HL-60/S4 treated with phorbol 12-myristate 13-acetate at 8.2 ng/mL for 4 days and 3 days (cell line): ENCODE measurements at regions not wholly inside any gene's neighbourhood (a gene's known extent, or its start where the extent isn't known, plus 50 kb on each side); places are given as distances from the start of the nearest gene placed in this dataset.

Source experiments
- in situ Hi-C: fragments of 300-500 bp; cut with MboI; formaldehyde crosslinking; loops from 2 replicates; pipeline ENCODE4 v1.15.0; 2022; ENCODE audit warnings: low sequenced_read_pairs

GRCh38 chr2:78553866-78554647 lies 471.4 kb upstream of the REG3G start:
- in situ Hi-C loops: no loop called here

DNA sequence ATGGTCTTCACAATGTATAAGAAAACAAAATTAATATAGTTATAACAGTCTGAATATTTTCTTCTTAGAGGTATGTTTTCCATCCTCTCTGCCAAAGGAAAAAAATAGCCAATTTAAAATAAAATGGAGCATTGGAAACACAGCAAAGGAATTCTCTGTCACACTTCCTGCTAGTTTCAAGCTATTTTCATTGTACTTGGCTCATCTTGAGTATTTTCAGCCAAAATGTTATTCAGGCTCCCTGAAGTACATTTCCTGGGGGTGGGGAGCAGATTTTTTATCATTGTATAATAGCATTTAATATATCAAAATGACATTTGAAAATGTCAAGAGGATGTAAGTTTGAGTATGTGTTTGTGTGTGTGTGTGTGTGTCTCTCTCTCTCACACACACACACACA lies 463.6 kb upstream of the REG3G start:
- in situ Hi-C loops: no loop called here

- in situ Hi-C loops: no loop called here
Observed at GRCh38 chr2:78564666-78565065, 460.8 kb upstream of the REG3G start.

- in situ Hi-C loops: no loop called here
Observed at GRCh38 chr2:78568782-78569373, 456.6 kb upstream of the REG3G start.

DNA sequence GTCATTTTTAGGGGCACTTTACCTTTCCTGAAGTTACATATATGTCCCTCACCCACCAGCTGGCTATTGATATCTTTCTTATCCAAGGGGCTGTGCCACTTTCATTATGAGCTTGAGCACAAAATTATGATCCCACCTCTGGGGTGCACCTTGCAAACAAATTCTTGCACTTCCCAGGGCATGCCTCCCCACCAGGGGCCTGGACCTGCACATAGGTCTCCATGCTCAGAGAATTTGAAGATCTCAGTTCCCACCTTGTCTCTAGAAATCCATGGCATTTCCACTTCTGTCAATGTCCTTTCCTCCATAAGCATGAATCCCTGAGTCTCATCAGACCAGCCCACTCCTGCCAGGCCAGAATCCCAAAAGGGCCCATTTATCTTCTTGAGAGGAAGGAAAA lies 449.1 kb upstream of the REG3G start:
- in situ Hi-C loops: no loop called here

DNA sequence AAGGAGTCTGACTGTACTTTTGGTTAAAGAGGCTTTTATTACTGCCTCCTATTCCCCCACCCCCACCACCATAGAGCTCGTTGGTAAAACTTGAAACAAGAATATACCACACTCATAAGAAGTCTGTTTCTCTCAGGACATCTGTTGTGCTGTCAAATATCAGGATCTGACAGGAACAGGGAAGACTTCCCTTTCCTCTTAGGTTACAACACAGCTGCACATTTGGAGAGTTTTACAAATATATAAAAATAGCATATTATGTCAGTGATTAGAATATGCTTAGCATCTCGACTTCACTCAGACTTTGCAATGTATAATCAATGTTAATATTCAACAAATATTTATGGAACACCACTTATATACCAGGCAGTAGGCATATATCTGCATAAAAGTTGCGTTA lies 439.6 kb upstream of the REG3G start:
- in situ Hi-C loops: no loop called here

DNA sequence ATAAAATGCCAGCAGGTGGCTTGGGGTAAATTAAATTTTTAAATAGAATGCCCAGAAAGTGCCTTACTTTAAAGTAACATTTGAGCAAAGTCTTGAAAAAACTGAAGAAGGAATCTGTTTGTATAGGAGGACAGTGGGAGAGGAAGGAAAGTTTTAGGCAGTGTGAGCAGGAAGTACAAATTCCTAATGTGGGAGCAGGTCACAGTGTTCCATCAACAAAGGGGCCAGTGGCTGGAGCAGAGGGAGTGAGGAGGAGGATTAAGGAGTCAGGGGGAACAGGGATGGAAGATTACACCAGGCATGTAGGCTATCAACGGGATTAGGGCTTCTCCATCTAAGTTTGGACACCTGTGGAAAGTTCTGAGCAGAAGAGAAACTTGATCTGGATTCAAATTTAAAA lies 439.2 kb upstream of the REG3G start:
- in situ Hi-C loops: no loop called here

DNA sequence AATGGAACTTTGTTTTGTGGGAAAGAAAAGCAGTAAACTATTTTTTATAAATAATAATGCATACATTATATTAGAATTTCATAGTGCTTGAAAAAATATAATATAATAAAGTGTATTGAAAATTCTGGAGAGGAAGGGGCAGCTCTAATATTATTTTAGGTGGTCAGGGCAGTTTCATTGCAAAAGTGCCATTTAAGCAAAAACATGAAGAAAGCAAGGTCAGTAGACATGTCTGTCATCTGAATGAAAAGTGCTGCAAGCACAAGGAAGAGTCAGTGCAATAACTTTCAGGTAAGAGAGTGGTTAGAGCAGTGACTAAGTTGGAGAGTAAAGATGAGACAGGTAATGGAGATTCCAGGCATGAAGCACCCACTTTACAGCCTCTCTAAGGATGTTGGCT lies 435.6 kb upstream of the REG3G start:
- in situ Hi-C loops: no loop called here

GRCh38 chr2:78592491-78592890 lies 433.0 kb upstream of the REG3G start:
- in situ Hi-C loops: no loop called here

DNA sequence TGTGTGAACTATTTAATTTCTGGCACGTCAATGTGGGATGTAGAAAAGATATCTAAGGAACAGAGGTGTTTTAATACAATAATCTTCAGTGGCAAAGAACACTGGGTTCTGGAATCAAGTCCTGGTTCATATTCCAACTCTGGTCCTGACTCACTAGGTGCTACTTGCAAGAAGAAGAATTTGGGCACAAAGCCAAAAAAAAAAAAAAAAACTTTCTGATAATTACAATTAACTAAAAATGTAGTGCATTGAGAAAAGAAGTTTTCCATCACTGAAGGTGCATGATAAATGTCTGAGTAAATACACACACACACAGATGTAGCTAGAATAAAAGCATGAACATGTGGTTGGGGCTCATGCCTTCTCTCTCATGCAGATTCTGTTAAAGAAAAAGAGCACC lies 424.4 kb upstream of the REG3G start:
- in situ Hi-C loops: no loop called here

DNA sequence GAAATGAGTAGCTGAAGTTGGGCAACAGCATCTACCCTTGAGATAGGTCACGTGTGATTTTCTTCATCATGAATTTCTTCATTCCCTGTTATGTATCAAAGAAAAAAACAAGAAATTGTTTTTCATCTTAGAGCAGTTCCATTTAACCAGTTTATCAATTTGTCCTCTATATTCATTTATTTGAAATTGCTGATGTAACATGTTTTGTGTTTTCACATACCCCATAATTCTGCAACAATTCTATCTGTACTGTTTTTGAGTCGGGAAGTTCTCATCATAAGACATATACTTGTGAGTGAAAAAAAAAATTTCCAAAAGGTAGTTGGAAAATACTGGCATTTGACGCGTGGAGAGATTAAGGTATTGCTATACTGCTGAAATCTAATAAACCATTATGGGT lies 422.6 kb upstream of the REG3G start:
- in situ Hi-C loops: no loop called here

GRCh38 chr2:78606895-78607294 lies 418.6 kb upstream of the REG3G start:
- in situ Hi-C loops: no loop called here

DNA sequence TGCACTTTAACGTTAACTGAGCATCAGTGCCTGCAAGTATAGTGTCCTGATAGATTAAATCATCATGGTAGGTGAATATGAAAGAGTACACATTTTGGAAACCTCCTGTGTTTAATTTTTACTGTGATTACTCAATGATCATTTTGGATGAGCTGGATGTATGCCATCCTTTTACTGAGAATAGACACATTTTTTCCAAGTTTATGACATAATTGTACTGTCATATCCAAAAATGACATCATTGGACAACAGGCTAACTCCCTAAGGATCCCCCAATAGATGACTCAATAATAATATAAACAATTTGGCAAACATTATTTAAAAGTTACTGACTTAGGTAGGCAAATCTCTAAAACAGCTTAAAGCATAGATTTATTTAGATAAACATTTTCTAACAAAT lies 410.8 kb upstream of the REG3G start:
- in situ Hi-C loops: no loop called here

- in situ Hi-C loops: no loop called here
Observed at GRCh38 chr2:78615956-78616355, 409.5 kb upstream of the REG3G start.

GRCh38 chr2:78634425-78634824 lies 391.1 kb upstream of the REG3G start:
- in situ Hi-C loops: no loop called here

- in situ Hi-C loops: no loop called here
Observed at GRCh38 chr2:78644854-78645253, 380.6 kb upstream of the REG3G start.

DNA sequence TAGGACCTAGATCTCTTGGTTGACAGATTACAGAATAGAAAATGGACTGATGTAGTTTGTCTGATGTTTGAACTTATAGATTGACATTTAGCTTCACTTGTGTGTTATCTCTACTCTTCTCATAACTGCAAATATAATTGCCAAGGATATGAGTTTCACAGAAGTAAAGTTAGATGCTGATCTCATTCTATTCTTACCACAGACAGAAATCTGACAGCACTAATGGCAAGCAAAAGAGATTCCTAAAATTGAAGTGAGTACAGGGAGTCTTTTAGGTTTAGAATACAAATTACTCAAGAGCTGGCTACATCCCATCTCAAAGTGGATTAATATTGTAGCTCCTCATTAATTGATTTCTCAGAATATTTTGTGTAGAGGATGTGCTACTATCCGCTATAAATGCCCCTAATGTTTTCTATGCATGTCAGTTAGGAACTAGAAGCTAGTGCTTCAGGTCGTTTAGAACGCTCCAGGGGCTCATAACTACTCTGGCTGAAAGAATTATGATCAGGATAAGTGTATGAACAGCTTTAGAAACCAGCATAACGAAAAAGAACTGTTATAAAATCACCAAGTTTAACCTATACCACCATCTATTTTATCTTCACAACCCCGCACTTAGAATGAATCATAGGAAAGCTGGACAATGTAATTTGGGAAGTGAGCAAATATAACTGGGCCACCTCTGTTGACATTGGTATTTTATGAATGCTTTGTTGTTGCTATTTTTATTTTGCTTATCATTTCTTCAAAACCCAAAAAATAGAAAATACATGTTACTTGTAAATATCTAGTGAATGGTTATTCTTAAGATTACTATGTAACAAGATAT lies 378.8 kb upstream of the REG3G start:
- in situ Hi-C loops: no loop called here

DNA sequence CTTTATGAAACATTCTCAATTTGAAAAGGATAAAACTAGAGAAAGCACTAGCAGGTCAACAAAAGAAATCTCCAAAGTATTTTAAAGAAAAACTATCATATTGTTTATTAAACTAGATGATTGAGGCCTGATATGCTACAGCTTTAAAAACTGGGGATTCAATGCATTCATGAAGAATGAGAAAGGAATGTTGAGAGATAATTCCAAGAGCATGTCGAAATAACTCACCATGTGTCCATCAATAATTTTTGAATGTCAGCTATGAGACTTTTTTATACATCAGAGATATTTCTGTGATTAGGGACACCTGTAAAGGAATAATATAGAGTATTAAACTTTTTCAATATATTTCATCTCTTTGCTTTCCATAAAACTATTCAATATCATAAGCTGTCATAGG lies 376.9 kb upstream of the REG3G start:
- in situ Hi-C loops: no loop called here

DNA sequence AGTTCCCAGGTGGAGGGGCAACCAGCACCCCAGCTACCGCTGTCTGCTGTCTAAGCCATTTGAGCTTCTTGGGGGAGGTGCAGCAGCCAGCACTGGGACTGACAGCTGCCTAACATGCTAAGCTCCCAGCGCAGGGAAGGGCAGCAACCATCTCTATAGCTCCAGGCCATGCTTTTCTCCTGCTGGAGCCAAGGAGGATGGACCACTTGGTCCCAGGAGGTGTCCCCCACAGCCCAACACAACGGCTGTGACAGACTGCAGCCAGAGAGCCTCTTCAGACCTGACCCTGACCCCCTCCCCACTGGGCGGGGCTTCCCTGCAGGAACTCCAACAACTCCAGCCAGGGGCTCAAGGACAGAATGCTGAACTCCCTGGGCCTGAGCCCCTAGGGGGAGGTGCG lies 370.6 kb upstream of the REG3G start:
- in situ Hi-C loops: loop anchor here (25.0 kb wide), 1 partner anchor 357 kb away; no protein-coding TSS in a partner anchor

GRCh38 chr2:78676921-78677696 lies 348.4 kb upstream of the REG3G start:
- in situ Hi-C loops: no loop called here

GRCh38 chr2:78677774-78678173 lies 347.7 kb upstream of the REG3G start:
- in situ Hi-C loops: no loop called here
